ENCODE measurements at regions not wholly inside any gene's neighbourhood (a gene's known extent, or its start where the extent isn't known, plus 50 kb on each side); places are given as distances from the start of the nearest gene placed in this dataset.
"Not testable (repeated sequence)": the region's sequence is repeated elsewhere in the genome, so short reads cannot be mapped to it uniquely, and the experiment has no call there.

GRCh38 chr10:30744106-30744505 is 114.6 kb upstream of the LYZL2 start:
- H3K36me3 Mint-ChIP-seq (ENCODE audit: low read depth), result no peaks in the 10 kb centered on the region
- Histone ChIP-seq H3K4me3 (ENCODE audit: low read length) (no peak overlapping the region), H3K36me3 (ENCODE audit: control insufficient read depth, insufficient read depth, low read length) (no peaks in the 10 kb centered on the region), H3K27ac (ENCODE audit: low read depth, low read length) (no peak overlapping the region), H3K9ac (ENCODE audit: extremely low read depth, low read length, poor library complexity, severe bottlenecking) (no peak overlapping the region), H3K27me3 (ENCODE audit: control insufficient read depth, insufficient read depth, low read length, poor library complexity, severe bottlenecking) (no peaks in the 10 kb centered on the region), H3K4me1 (ENCODE audit: control insufficient read depth, insufficient read depth, low read length) (no peaks in the 10 kb centered on the region), H3K9me3 (ENCODE audit: control insufficient read depth, low read length) (no peaks in the 10 kb centered on the region)
- H3K27ac Mint-ChIP-seq, result no peak overlapping the region
- WGBS, 2 experiments (ENCODE audit: insufficient coverage in 1 of 2, insufficient read length in 1 of 2), result 100% methylated on average over 1 of the region's 1 CpG
- H3K27me3 Mint-ChIP-seq (ENCODE audit: insufficient read depth), result no peaks in the 10 kb centered on the region
- DNase-seq, result no peak
- no peaks in the 10 kb centered on the region for H3K4me1 Mint-ChIP-seq
- H3K4me3 Mint-ChIP-seq, result no peak overlapping the region
- TF ChIP-seq CTCF (conservative IDR thresholded peaks at IDR 0.05), result no peak
- H3K9me3 Mint-ChIP-seq, result peaks cover 5% of the 10 kb centered on the region

- Histone ChIP-seq H3K9me3 (ENCODE audit: control insufficient read depth, low read length) (no peaks in the 10 kb centered on the region), H3K27me3 (ENCODE audit: control insufficient read depth, insufficient read depth, low read length, poor library complexity, severe bottlenecking) (no peaks in the 10 kb centered on the region), H3K36me3 (ENCODE audit: control insufficient read depth, insufficient read depth, low read length) (no peaks in the 10 kb centered on the region), H3K9ac (ENCODE audit: extremely low read depth, low read length, poor library complexity, severe bottlenecking) (no peak overlapping the region), H3K4me3 (ENCODE audit: low read length) (no peak overlapping the region), H3K4me1 (ENCODE audit: control insufficient read depth, insufficient read depth, low read length) (no peaks in the 10 kb centered on the region), H3K27ac (ENCODE audit: low read depth, low read length) (no peak overlapping the region)
- no peak for TF ChIP-seq CTCF (conservative IDR thresholded peaks at IDR 0.05)
- Mint-ChIP-seq H3K9me3 (peaks cover 5% of the 10 kb centered on the region), H3K36me3 (ENCODE audit: low read depth) (no peaks in the 10 kb centered on the region), H3K27me3 (ENCODE audit: insufficient read depth) (no peaks in the 10 kb centered on the region), H3K27ac (no peak overlapping the region), H3K4me3 (no peak overlapping the region), H3K4me1 (no peaks in the 10 kb centered on the region)
- DNase-seq, result no peak
- 96% methylated on average over 3 of the region's 3 CpGs; no CpG with 5 or more reads in 1 of the 2 experiments for WGBS, 2 experiments (ENCODE audit: insufficient coverage in 1 of 2, insufficient read length in 1 of 2)
These were observed 114.0 kb upstream of the LYZL2 start for GRCh38 chr10:30743586-30743985.

- H3K4me3 ChIP-seq (ENCODE audit: low read length), result no peak overlapping the region
- Mint-ChIP-seq H3K36me3 (ENCODE audit: low read depth) (no peaks in the 10 kb centered on the region), H3K4me3 (no peak overlapping the region), H3K9me3 (peaks cover 5% of the 10 kb centered on the region), H3K27ac (no peak overlapping the region), H3K4me1 (no peaks in the 10 kb centered on the region), H3K27me3 (ENCODE audit: insufficient read depth) (no peaks in the 10 kb centered on the region)
- H3K27me3 ChIP-seq (ENCODE audit: control insufficient read depth, insufficient read depth, low read length, poor library complexity, severe bottlenecking), result no peaks in the 10 kb centered on the region
- H3K9me3 ChIP-seq (ENCODE audit: control insufficient read depth, low read length), result no peaks in the 10 kb centered on the region
- no peak overlapping the region for H3K9ac ChIP-seq (ENCODE audit: extremely low read depth, low read length, poor library complexity, severe bottlenecking)
- no peak overlapping the region for H3K27ac ChIP-seq (ENCODE audit: low read depth, low read length)
- H3K36me3 ChIP-seq (ENCODE audit: control insufficient read depth, insufficient read depth, low read length), result no peaks in the 10 kb centered on the region
- DNase-seq, result no peak
- H3K4me1 ChIP-seq (ENCODE audit: control insufficient read depth, insufficient read depth, low read length), result no peaks in the 10 kb centered on the region
- no peak for TF ChIP-seq CTCF (conservative IDR thresholded peaks at IDR 0.05)
- 89% methylated on average over 3 to 4 of the region's 4 CpGs for WGBS, 2 experiments (ENCODE audit: insufficient coverage in 1 of 2, insufficient read length in 1 of 2)
These were observed 112.9 kb upstream of the LYZL2 start for GRCh38 chr10:30742471-30742870.

- not testable (repeated sequence) for H3K27ac Mint-ChIP-seq; H3K27ac ChIP-seq (ENCODE audit: low read depth, low read length); H3K4me1 Mint-ChIP-seq; H3K9me3 Mint-ChIP-seq; H3K4me3 ChIP-seq (ENCODE audit: low read length); H3K36me3 Mint-ChIP-seq (ENCODE audit: low read depth); H3K9me3 ChIP-seq (ENCODE audit: control insufficient read depth, low read length); H3K9ac ChIP-seq (ENCODE audit: extremely low read depth, low read length, poor library complexity, severe bottlenecking); H3K27me3 Mint-ChIP-seq (ENCODE audit: insufficient read depth); H3K4me1 ChIP-seq (ENCODE audit: control insufficient read depth, insufficient read depth, low read length); H3K36me3 ChIP-seq (ENCODE audit: control insufficient read depth, insufficient read depth, low read length); H3K4me3 Mint-ChIP-seq; DNase-seq; H3K27me3 ChIP-seq (ENCODE audit: control insufficient read depth, insufficient read depth, low read length, poor library complexity, severe bottlenecking)
- 69 to 100% methylated on average over 1 of the region's 1 CpG for WGBS, 2 experiments (ENCODE audit: insufficient coverage in 1 of 2, insufficient read length in 1 of 2)
These were observed 111.2 kb upstream of the LYZL2 start for GRCh38 chr10:30740774-30741173.

Measured in endodermal cell (in vitro differentiated cells).